Upper lobe of left lung (tissue), 4 donors: ENCODE measurements at regions not wholly inside any gene's neighbourhood (a gene's known extent, or its start where the extent isn't known, plus 50 kb on each side); places are given as distances from the start of the nearest gene placed in this dataset.

Source experiments
- POLR2AphosphoS5 ChIP-seq, 2 donors: sonication (generic); formaldehyde crosslinking; IDR thresholded peaks; one replicate each; pipeline ENCODE4 v1.5.1; 2017; ENCODE audit warnings: antibody characterized with exemption in 2 of 2
- TF ChIP-seq, protein P1 (sequence below), 6 experiments: fragments of 450-650 bp in 4 of 6; fragments of 200-600 bp in 2 of 6; sonication (generic) in 2 of 6; IDR thresholded peaks; one replicate each; pipeline ENCODE4 v1.5.1; 2016 to 2019; ENCODE audit warnings: antibody characterized with exemption in 6 of 6

DNA sequence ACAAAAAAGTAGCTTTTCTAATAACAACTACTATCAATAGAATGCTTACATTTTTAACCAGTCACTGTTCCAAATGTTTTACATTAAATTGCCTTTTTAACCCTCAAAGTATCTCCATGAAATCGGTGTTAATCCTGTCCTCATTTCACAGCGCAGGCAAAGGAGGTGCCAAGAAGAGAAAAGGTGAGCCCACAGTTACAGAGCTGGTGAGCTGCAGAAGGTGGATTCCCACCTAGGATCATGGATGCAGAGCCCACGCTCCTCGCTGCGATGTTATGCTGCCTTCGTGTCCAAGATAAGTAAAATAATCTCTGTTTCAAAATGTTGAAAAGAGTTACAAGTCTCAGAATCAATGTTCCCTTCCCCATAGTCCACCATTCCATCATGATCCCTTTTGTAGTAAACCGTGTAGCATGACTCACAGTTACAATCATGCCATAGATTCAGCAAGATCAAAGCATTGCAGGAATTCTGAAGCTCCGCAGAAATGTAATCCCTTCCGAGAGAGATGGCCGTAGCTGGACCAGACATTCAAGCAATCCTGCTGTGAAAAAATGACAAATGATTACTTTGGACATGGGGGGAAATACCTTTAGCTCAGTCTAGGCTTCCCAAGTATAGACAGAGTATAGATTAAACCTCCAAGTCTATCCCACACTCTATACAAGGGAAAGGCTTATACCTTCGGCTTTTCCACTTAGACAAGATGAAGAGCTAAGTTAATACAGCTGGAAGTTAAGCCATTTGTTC, 394.7 kb upstream of the AKR1E2 start:
- TF ChIP-seq, protein P1, sequence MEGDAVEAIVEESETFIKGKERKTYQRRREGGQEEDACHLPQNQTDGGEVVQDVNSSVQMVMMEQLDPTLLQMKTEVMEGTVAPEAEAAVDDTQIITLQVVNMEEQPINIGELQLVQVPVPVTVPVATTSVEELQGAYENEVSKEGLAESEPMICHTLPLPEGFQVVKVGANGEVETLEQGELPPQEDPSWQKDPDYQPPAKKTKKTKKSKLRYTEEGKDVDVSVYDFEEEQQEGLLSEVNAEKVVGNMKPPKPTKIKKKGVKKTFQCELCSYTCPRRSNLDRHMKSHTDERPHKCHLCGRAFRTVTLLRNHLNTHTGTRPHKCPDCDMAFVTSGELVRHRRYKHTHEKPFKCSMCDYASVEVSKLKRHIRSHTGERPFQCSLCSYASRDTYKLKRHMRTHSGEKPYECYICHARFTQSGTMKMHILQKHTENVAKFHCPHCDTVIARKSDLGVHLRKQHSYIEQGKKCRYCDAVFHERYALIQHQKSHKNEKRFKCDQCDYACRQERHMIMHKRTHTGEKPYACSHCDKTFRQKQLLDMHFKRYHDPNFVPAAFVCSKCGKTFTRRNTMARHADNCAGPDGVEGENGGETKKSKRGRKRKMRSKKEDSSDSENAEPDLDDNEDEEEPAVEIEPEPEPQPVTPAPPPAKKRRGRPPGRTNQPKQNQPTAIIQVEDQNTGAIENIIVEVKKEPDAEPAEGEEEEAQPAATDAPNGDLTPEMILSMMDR (IDR thresholded peaks at IDR 0.05): no peak
- no peak for TF ChIP-seq POLR2AphosphoS5 (IDR thresholded peaks at IDR 0.05)
